Right lobe of liver (tissue), 6 donors: ENCODE measurements at regions not wholly inside any gene's neighbourhood (a gene's known extent, or its start where the extent isn't known, plus 50 kb on each side); places are given as distances from the start of the nearest gene placed in this dataset.

Source experiments
- ATAC-seq, 4 donors: fragments of 200-7000 bp; cut with Tn5 transposase; one replicate each; pipeline ENCODE4 v1.9.1; 2020; ENCODE audit warnings: mild to moderate bottlenecking in 4 of 4, moderate library complexity in 4 of 4
- DNase-seq, 3 donors: peaks; one replicate each; pipeline ENCODE4 v3.0.0-alpha.2; 2020
- H3K27ac ChIP-seq, 3 donors: fragments of 200-600 bp; one replicate each; pipeline ENCODE4 v1.8.0; 2022
- H3K27me3 ChIP-seq, 2 donors: fragments of 200-600 bp; one replicate each; pipeline ENCODE4 v1.8.0; 2022
- H3K36me3 ChIP-seq, 4 donors: fragments of 200-600 bp; sonication (generic) in 1 of 4; one replicate each; pipeline versions ENCODE4 v1.5.1 to v1.8.0; 2017 to 2022; ENCODE audit warnings: control low read depth in 1 of 4
- H3K4me1 ChIP-seq, 4 donors: fragments of 200-600 bp; sonication (generic) in 1 of 4; one replicate each; pipeline versions ENCODE4 v1.5.1 to v1.8.0; 2017 to 2022; ENCODE audit warnings: control low read depth in 1 of 4
- H3K4me3 ChIP-seq, 3 donors: fragments of 200-600 bp; one replicate each; pipeline ENCODE4 v1.8.0; 2022
- H3K9me3 ChIP-seq, 4 donors: fragments of 200-600 bp; sonication (generic) in 1 of 4; one replicate each; pipeline versions ENCODE4 v1.5.1 to v1.8.0; 2017 to 2022; ENCODE audit warnings: control low read depth in 1 of 4
- POLR2A ChIP-seq: fragments of 450-650 bp; IDR thresholded peaks from one replicate; pipeline ENCODE4 v1.6.1; 2017; ENCODE audit warnings: antibody characterized with exemption, mild to moderate bottlenecking
- WGBS: methylation state at CpG from one replicate; pipeline ENCODE4 v1.1.6; 2018; ENCODE audit warnings: low coverage, low lambda C conversion rate; ENCODE audit not compliant: insufficient coverage; ENCODE audit errors: missing lambda C conversion rate; 5-methylcytosine and 5-hydroxymethylcytosine counted together
- intact Hi-C, 2 donors: fragments of 100-400 bp; cut with DNase I; formaldehyde crosslinking; loops; one replicate each; pipeline versions ENCODE4 v1.11.2 to v1.14.1; 2022
- TF ChIP-seq, protein P1 (sequence below), 4 donors: fragments of 200-600 bp in 3 of 4; fragments of 450-650 bp in 1 of 4; IDR thresholded peaks; one replicate each; pipeline versions ENCODE4 v1.5.1 to v1.8.0; 2016 to 2022; ENCODE audit warnings: antibody characterized with exemption in 4 of 4, mild to moderate bottlenecking in 2 of 4
- donor health status: DM: no; HTN: yes; CAD: no.
- donor health status: DM: no; HTN: no; CAD: no.
- donor health status: DM: no; HTN: no; CAD: no.
- donor health status: DM: no; HTN: yes; CAD: no.
- donor health status: DM: no; HTN: yes; CAD: no.

DNA sequence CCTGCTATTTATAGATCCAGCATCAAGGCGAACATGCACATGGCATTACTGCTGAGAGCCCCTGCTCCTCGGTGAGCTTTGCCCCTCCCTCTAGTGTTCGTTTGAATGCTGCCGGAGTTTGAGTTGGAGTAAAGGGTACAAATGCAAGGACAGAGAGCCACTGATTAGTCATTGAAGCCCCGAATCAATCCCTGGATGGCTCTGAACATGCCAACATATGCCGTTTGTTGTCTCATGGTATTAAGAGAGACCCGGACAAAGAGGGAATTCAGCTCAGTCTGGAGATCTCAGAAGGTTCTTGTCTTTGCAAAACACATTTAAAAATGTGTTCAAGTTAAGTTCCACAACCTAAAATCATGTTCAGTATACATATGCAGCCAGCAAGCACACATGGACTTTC lies 789.2 kb upstream of the NR2F2 start:
- 47% methylated on average over 5 of the region's 7 CpGs for WGBS
- H3K4me1 ChIP-seq, result no peaks in the 10 kb centered on the region
- TF ChIP-seq, protein P1, sequence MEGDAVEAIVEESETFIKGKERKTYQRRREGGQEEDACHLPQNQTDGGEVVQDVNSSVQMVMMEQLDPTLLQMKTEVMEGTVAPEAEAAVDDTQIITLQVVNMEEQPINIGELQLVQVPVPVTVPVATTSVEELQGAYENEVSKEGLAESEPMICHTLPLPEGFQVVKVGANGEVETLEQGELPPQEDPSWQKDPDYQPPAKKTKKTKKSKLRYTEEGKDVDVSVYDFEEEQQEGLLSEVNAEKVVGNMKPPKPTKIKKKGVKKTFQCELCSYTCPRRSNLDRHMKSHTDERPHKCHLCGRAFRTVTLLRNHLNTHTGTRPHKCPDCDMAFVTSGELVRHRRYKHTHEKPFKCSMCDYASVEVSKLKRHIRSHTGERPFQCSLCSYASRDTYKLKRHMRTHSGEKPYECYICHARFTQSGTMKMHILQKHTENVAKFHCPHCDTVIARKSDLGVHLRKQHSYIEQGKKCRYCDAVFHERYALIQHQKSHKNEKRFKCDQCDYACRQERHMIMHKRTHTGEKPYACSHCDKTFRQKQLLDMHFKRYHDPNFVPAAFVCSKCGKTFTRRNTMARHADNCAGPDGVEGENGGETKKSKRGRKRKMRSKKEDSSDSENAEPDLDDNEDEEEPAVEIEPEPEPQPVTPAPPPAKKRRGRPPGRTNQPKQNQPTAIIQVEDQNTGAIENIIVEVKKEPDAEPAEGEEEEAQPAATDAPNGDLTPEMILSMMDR (IDR thresholded peaks at IDR 0.05), result no peak
- no peak for TF ChIP-seq POLR2A
- H3K27me3 ChIP-seq, result no peaks in the 10 kb centered on the region
- H3K4me3 ChIP-seq, result no peak overlapping the region
- H3K27ac ChIP-seq, result no peak overlapping the region
- no peaks in the 10 kb centered on the region for H3K9me3 ChIP-seq
- ATAC-seq (no peak), DNase-seq (no peak)
- no peaks in the 10 kb centered on the region for H3K36me3 ChIP-seq
- intact Hi-C loops, result no loop called here

DNA sequence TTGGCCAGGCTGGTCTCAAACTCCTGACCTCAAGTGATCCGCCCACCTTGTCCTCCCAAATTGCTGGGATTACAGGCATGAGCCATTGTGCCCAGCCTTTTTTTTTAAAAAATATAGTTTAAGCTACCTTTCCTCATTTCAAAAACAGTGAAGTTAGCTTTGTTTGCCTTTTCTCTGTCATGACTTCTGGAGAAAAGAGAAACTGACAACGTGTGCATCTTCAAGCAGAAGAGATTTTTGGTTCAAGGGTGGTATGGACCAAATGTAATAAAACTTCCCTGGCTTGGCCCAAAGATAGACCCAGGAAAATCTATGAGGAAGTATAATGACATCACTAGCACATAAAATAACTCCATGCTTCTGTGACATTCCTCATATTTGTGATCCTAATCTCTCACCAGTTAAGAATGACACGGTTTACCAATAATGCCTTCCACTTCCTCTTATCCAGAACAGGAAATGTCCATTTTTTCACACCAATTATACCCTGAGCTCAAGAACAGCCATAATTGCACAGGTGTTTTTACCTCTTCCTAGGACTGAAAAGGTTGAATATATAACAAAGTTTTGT lies 781.2 kb upstream of the NR2F2 start:
- Histone ChIP-seq H3K36me3 (no peaks in the 10 kb centered on the region), H3K9me3 (no peaks in the 10 kb centered on the region), H3K27me3 (no peaks in the 10 kb centered on the region), H3K27ac (no peak overlapping the region), H3K4me3 (no peak overlapping the region), H3K4me1 (no peaks in the 10 kb centered on the region)
- no peak for ATAC-seq
- intact Hi-C loops, result no loop called here
- 26% methylated on average over 3 of the region's 3 CpGs for WGBS
- DNase-seq, result no peak
- no peak for TF ChIP-seq POLR2A
- TF ChIP-seq, protein P1 (IDR thresholded peaks at IDR 0.05), result no peak

- no peak for DNase-seq
- no peaks in the 10 kb centered on the region for H3K36me3 ChIP-seq
- intact Hi-C loops, result no loop called here
- TF ChIP-seq, protein P1 (IDR thresholded peaks at IDR 0.05), result no peak
- TF ChIP-seq POLR2A, result no peak
- H3K27me3 ChIP-seq, result no peaks in the 10 kb centered on the region
- H3K9me3 ChIP-seq, result no peaks in the 10 kb centered on the region
- no peak overlapping the region for H3K27ac ChIP-seq
- H3K4me3 ChIP-seq, result no peak overlapping the region
- H3K4me1 ChIP-seq, result no peaks in the 10 kb centered on the region
- no peak for ATAC-seq
- 66% methylated on average over 4 of the region's 4 CpGs for WGBS
Measured at GRCh38 chr15:95550702-95551101, 779.8 kb upstream of the NR2F2 start.

- Histone ChIP-seq H3K27ac (no peak overlapping the region), H3K4me1 (no peaks in the 10 kb centered on the region), H3K27me3 (no peaks in the 10 kb centered on the region), H3K36me3 (no peaks in the 10 kb centered on the region), H3K4me3 (no peak overlapping the region), H3K9me3 (no peaks in the 10 kb centered on the region)
- no peak for TF ChIP-seq POLR2A
- TF ChIP-seq, protein P1 (IDR thresholded peaks at IDR 0.05), result no peak
- intact Hi-C loops, result no loop called here
- ATAC-seq (no peak), DNase-seq (no peak)
- WGBS, result 75% methylated on average over 2 of the region's 2 CpGs
Measured at GRCh38 chr15:95556225-95556624, 774.3 kb upstream of the NR2F2 start.

GRCh38 chr15:95556866-95557225 lies 773.7 kb upstream of the NR2F2 start:
- no peak for ATAC-seq
- Histone ChIP-seq H3K4me1 (no peaks in the 10 kb centered on the region), H3K27me3 (no peaks in the 10 kb centered on the region), H3K27ac (no peak overlapping the region), H3K4me3 (no peak overlapping the region), H3K9me3 (no peaks in the 10 kb centered on the region), H3K36me3 (no peaks in the 10 kb centered on the region)
- intact Hi-C loops, result no loop called here
- no peak for DNase-seq
- TF ChIP-seq, protein P1 (IDR thresholded peaks at IDR 0.05), result no peak
- no peak for TF ChIP-seq POLR2A
- WGBS, result 51% methylated on average over 6 of the region's 6 CpGs
